KMS-11 (cell line): ENCODE measurements at regions not wholly inside any gene's neighbourhood (a gene's known extent, or its start where the extent isn't known, plus 50 kb on each side); places are given as distances from the start of the nearest gene placed in this dataset.

Experiments
- H2AFZ ChIP-seq: fragments of 200-600 bp; sonication (generic); 2 replicates; pipeline ENCODE4 v1.6.1; 2016; ENCODE audit warnings: antibody characterized with exemption, mixed run types, low read depth
- H3K27ac ChIP-seq: fragments of 200-600 bp; sonication (generic); 2 replicates; pipeline ENCODE4 v1.6.1; 2016; ENCODE audit warnings: mild to moderate bottlenecking, mixed run types
- H3K27me3 ChIP-seq: fragments of 200-600 bp; sonication (generic); 2 replicates; pipeline ENCODE4 v1.6.1; 2017; ENCODE audit warnings: mild to moderate bottlenecking, low read depth, mixed run types, moderate library complexity; ENCODE audit not compliant: insufficient read depth
- H3K36me3 ChIP-seq: fragments of 200-600 bp; sonication (generic); 2 replicates; pipeline ENCODE4 v1.6.1; 2017; ENCODE audit warnings: mild to moderate bottlenecking, mixed run types; ENCODE audit not compliant: insufficient read depth
- H3K4me1 ChIP-seq: fragments of 200-600 bp; sonication (generic); 2 replicates; pipeline ENCODE4 v1.6.1; 2016; ENCODE audit warnings: mild to moderate bottlenecking, low read depth, mixed run types; ENCODE audit not compliant: poor library complexity, severe bottlenecking
- H3K4me2 ChIP-seq: fragments of 200-600 bp; sonication (generic); 2 replicates; pipeline ENCODE4 v1.7.0; 2016; ENCODE audit warnings: mild to moderate bottlenecking, mixed run types
- H3K4me3 ChIP-seq: fragments of 200-600 bp; sonication (generic); IDR thresholded peaks from 2 replicates; pipeline ENCODE4 v1.6.1; 2017; ENCODE audit warnings: low read depth, low read length, mixed read lengths; ENCODE audit not compliant: insufficient read depth
- H3K79me2 ChIP-seq: fragments of 200-600 bp; sonication (generic); 2 replicates; pipeline ENCODE4 v1.6.1; 2016; ENCODE audit warnings: low read depth, mixed run types; ENCODE audit not compliant: insufficient read depth
- H3K9ac ChIP-seq: fragments of 200-600 bp; sonication (generic); 2 replicates; pipeline ENCODE4 v1.6.1; 2016; ENCODE audit warnings: mild to moderate bottlenecking, mixed run types
- H4K20me1 ChIP-seq: fragments of 200-600 bp; sonication (generic); 2 replicates; pipeline ENCODE4 v1.6.1; 2016; ENCODE audit warnings: mild to moderate bottlenecking, mixed run types; ENCODE audit not compliant: insufficient read depth
- TF ChIP-seq, protein P1 (sequence below): fragments of 200-600 bp; sonication (generic); conservative IDR thresholded peaks from 2 replicates; pipeline ENCODE4 v1.6.1; 2017; ENCODE audit warnings: low read depth, mild to moderate bottlenecking, antibody characterized with exemption, low read length, moderate library complexity, mixed read lengths

DNA sequence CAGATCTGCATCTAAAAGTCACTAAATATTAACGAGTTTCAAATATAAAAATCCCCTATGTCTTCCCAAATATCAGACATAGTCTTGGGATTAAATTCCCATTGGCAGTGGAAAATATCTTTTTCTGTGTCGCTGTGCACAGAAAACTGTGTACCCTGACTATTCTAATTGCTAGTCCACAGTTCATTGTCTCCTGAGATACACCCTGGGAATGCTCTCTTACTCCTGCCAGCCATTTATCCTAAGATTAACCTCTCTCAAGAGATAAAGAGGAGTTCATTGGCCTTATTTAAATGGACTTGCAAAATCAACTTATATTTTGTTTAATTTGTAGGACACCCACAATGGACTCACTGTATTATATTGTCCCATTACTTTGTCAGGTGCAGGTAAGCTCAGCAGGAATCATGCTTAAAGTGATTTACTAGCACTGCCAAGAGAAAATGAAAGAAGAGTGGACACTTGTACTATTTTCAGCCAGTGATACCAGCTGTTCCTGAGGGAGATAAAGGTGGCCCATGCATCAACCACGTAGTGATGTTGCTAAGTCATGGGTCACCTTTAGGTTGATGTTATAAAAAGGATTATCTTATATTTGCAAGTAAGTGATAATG, 553.8 kb downstream of the PIK3C3 start:
- Histone ChIP-seq H3K27me3 (no peaks in the 10 kb centered on the region), H3K36me3 (no peaks in the 10 kb centered on the region), H3K4me3 (no peak overlapping the region), H3K27ac (no peak overlapping the region), H3K9ac (no peak overlapping the region), H4K20me1 (no peaks in the 10 kb centered on the region), H3K79me2 (no peaks in the 10 kb centered on the region), H3K4me2 (no peak overlapping the region), H3K4me1 (no peaks in the 10 kb centered on the region), H2AFZ (no peak overlapping the region)
- TF ChIP-seq, protein P1, sequence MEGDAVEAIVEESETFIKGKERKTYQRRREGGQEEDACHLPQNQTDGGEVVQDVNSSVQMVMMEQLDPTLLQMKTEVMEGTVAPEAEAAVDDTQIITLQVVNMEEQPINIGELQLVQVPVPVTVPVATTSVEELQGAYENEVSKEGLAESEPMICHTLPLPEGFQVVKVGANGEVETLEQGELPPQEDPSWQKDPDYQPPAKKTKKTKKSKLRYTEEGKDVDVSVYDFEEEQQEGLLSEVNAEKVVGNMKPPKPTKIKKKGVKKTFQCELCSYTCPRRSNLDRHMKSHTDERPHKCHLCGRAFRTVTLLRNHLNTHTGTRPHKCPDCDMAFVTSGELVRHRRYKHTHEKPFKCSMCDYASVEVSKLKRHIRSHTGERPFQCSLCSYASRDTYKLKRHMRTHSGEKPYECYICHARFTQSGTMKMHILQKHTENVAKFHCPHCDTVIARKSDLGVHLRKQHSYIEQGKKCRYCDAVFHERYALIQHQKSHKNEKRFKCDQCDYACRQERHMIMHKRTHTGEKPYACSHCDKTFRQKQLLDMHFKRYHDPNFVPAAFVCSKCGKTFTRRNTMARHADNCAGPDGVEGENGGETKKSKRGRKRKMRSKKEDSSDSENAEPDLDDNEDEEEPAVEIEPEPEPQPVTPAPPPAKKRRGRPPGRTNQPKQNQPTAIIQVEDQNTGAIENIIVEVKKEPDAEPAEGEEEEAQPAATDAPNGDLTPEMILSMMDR: no peak

DNA sequence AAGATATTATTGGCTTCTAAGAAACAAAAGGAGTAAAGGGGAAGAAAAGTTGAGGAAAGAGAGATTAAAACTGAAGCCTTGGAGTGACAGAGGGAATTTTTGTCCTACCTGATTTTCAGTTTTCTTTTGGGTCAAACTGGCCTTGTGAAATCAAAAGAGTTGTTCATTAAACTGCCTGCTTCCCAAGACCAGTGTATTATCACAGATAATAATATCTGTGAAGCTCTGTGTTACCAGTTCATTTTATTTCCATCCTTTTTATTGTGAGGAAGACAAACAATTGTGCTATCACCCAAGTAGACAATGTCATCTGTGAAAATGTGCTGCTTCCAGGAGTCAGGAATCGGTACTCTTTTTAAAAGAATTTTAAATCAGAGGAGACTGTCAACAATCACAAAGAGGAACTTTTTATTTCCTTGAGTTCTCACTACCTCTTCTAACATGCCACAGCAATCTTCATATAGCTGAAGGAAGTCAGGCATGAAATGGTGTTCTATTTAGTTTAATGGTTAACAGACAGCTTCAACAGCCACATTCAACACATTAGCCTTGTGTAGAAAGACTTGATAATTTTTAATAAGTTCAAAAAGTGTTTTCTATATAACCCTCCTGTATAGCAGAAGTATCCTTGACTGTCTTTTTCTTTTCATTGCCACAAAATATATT, 554.8 kb downstream of the PIK3C3 start:
- Histone ChIP-seq H3K36me3 (no peaks in the 10 kb centered on the region), H3K4me2 (no peak overlapping the region), H3K4me1 (no peaks in the 10 kb centered on the region), H3K27ac (no peak overlapping the region), H3K79me2 (no peaks in the 10 kb centered on the region), H3K27me3 (no peaks in the 10 kb centered on the region), H2AFZ (no peak overlapping the region), H3K9ac (no peak overlapping the region), H3K4me3 (no peak overlapping the region), H4K20me1 (no peaks in the 10 kb centered on the region)
- TF ChIP-seq, protein P1: no peak

DNA sequence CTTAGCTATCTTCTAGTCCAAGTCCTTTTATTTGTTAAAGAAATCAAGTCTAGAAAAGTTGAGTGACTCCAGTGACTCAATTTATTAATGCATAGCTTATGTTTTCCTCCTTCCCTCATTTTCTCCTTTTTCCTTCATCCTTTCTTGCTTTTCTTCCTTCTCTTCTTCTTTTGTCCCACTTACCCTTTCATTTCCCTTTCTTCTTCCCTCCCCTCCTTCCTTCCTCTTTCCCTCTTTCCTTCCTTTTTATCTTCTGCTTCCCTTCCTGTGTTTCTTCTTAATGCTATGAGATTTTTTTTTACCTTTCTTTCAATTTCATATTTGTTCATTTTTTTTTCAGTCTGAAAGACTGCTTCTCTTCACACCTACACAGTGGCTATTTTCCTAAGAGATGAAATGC, 555.5 kb downstream of the PIK3C3 start:
- TF ChIP-seq, protein P1: no peak
- H3K27ac ChIP-seq: no peak overlapping the region
- no peaks in the 10 kb centered on the region for H4K20me1 ChIP-seq
- H3K4me3 ChIP-seq: no peak overlapping the region
- H3K79me2 ChIP-seq: no peaks in the 10 kb centered on the region
- H3K9ac ChIP-seq: no peak overlapping the region
- no peaks in the 10 kb centered on the region for H3K4me1 ChIP-seq
- no peaks in the 10 kb centered on the region for H3K27me3 ChIP-seq
- H3K4me2 ChIP-seq: no peak overlapping the region
- no peak overlapping the region for H2AFZ ChIP-seq
- H3K36me3 ChIP-seq: no peaks in the 10 kb centered on the region

DNA sequence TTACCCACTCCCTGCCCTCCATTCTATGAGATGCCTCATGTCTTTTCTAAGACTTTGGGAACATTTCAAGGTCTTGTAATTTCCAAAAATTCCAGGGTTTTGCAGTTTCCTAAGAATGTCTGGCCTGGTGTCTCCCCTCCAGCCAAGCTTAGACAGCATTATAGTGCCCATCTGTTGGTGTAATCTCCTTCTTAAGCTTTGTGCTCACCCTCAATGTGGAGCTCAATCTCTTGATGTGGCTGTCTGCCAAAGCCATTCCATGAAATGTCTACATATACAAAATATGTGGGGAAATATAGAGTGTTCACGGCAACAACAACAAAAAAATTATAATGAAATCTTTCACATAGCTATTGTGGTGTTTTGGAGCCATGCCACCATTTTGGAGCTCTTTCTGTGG, 558.4 kb downstream of the PIK3C3 start:
- Histone ChIP-seq H3K27ac (no peak overlapping the region), H3K4me1 (no peaks in the 10 kb centered on the region), H3K4me2 (no peak overlapping the region), H3K9ac (no peak overlapping the region), H2AFZ (no peak overlapping the region), H4K20me1 (no peaks in the 10 kb centered on the region), H3K27me3 (no peaks in the 10 kb centered on the region), H3K79me2 (no peaks in the 10 kb centered on the region), H3K36me3 (no peaks in the 10 kb centered on the region), H3K4me3 (no peak overlapping the region)
- TF ChIP-seq, protein P1: no peak
